Neural cell (in vitro differentiated cells): ENCODE measurements at regions not wholly inside any gene's neighbourhood (a gene's known extent, or its start where the extent isn't known, plus 50 kb on each side); places are given as distances from the start of the nearest gene placed in this dataset.

Source experiments
- H2AFZ ChIP-seq: fragments of 200-600, 300-800 bp; sonication (generic), shearing (Covaris generic); 2 replicates; pipeline ENCODE4 v1.6.0; 2014; ENCODE audit warnings: low read depth, mild to moderate bottlenecking, antibody characterized with exemption, low read length, moderate library complexity
- H3F3A ChIP-seq: fragments of 200-600 bp; shearing (Covaris generic); 2 replicates; pipeline ENCODE4 v1.6.1; 2016; ENCODE audit warnings: mild to moderate bottlenecking, moderate library complexity, mixed read lengths, antibody characterized with exemption, low read length; ENCODE audit not compliant: insufficient read depth, poor library complexity, severe bottlenecking
- H3K27ac ChIP-seq: fragments of 200-600, 300-800 bp; sonication (generic), shearing (Covaris generic); 2 replicates; pipeline ENCODE4 v1.5.1; 2014; ENCODE audit warnings: mild to moderate bottlenecking, low read length, moderate library complexity
- H3K27me3 ChIP-seq: fragments of 300-800, 200-600 bp; sonication (generic), shearing (Covaris generic); 2 replicates; pipeline ENCODE4 v1.6.0; 2014; ENCODE audit warnings: mild to moderate bottlenecking, low read depth, low read length, moderate library complexity; ENCODE audit not compliant: insufficient read depth
- H3K36me3 ChIP-seq: fragments of 300-800, 200-600 bp; sonication (generic), shearing (Covaris generic); 2 replicates; pipeline ENCODE4 v1.5.1; 2014; ENCODE audit warnings: mild to moderate bottlenecking, antibody characterized with exemption, low read length, moderate library complexity; ENCODE audit not compliant: insufficient read depth
- H3K4me2 ChIP-seq: fragments of 300-800, 200-600 bp; sonication (generic), shearing (Covaris generic); 2 replicates; pipeline ENCODE4 v1.6.0; 2014; ENCODE audit warnings: mild to moderate bottlenecking, low read length
- H3K4me3 ChIP-seq: fragments of 300-800, 200-600 bp; sonication (generic), shearing (Covaris generic); 2 replicates; pipeline ENCODE4 v1.5.1; 2014; ENCODE audit warnings: mild to moderate bottlenecking, low read length, moderate library complexity
- H3K79me2 ChIP-seq: fragments of 200-600 bp; shearing (Covaris generic); replicated peaks from 2 replicates; pipeline ENCODE4 v1.6.0; 2014; ENCODE audit warnings: mild to moderate bottlenecking, low read length, moderate library complexity; ENCODE audit not compliant: insufficient read depth
- H3K9ac ChIP-seq: fragments of 300-800, 200-600 bp; sonication (generic), shearing (Covaris generic); 2 replicates; pipeline ENCODE4 v1.6.1; 2016; ENCODE audit warnings: mild to moderate bottlenecking, low read length, mixed read lengths
- H3K9me2 ChIP-seq: fragments of 200-600 bp; shearing (Covaris generic); 2 replicates; pipeline ENCODE4 v1.6.1; 2016; ENCODE audit warnings: mild to moderate bottlenecking, low read length, mixed read lengths; ENCODE audit not compliant: insufficient read depth
- H3K9me3 ChIP-seq: fragments of 200-600, 300-800 bp; sonication (generic), shearing (Covaris generic); 2 replicates; pipeline ENCODE4 v1.6.1; 2016; ENCODE audit warnings: mild to moderate bottlenecking, mixed run types, low read length, moderate library complexity, mixed read lengths
- H4K20me1 ChIP-seq: fragments of 200-600 bp; shearing (Covaris generic); 2 replicates; pipeline ENCODE4 v1.6.1; 2016; ENCODE audit warnings: mild to moderate bottlenecking, mixed run types; ENCODE audit not compliant: insufficient read depth
- CTCF ChIP-seq: fragments of 450-650 bp; IDR thresholded peaks from 2 replicates; pipeline ENCODE4 v1.5.1; 2014; ENCODE audit warnings: antibody characterized with exemption, mild to moderate bottlenecking, moderate library complexity; ENCODE audit not compliant: poor library complexity, severe bottlenecking
- EP300 ChIP-seq: fragments of 450-650 bp; conservative IDR thresholded peaks from 2 replicates; pipeline ENCODE4 v1.6.1; 2014; ENCODE audit warnings: antibody characterized with exemption, mild to moderate bottlenecking, moderate library complexity; ENCODE audit not compliant: poor library complexity, severe bottlenecking
- MXI1 ChIP-seq: fragments of 450-650 bp; conservative IDR thresholded peaks from 2 replicates; pipeline ENCODE4 v1.6.1; 2014; ENCODE audit warnings: antibody characterized with exemption, mild to moderate bottlenecking; ENCODE audit not compliant: poor library complexity, severe bottlenecking
- POLR2AphosphoS5 ChIP-seq: IDR thresholded peaks from 2 replicates; pipeline ENCODE4 v1.6.1; 2012
- RAD21 ChIP-seq: fragments of 450-650 bp; conservative IDR thresholded peaks from 2 replicates; pipeline ENCODE4 v1.6.1; 2014; ENCODE audit warnings: antibody characterized with exemption, mild to moderate bottlenecking, moderate library complexity
- REST ChIP-seq: IDR thresholded peaks from 2 replicates; pipeline ENCODE4 v1.6.1; 2012; ENCODE audit warnings: borderline replicate concordance
- SMC3 ChIP-seq: fragments of 450-650 bp; conservative IDR thresholded peaks from 2 replicates; pipeline ENCODE4 v1.6.1; 2014; ENCODE audit warnings: antibody characterized with exemption, mild to moderate bottlenecking, moderate library complexity; ENCODE audit not compliant: poor library complexity
- TAF1 ChIP-seq: IDR thresholded peaks from 2 replicates; pipeline ENCODE4 v1.6.1; 2012; ENCODE audit warnings: low read depth

- Histone ChIP-seq H3K27ac (no peak overlapping the region), H3K27me3 (no peaks in the 10 kb centered on the region), H3K4me2 (no peak overlapping the region), H3F3A (no peaks in the 10 kb centered on the region), H3K79me2 (no peaks in the 10 kb centered on the region), H3K9me2 (no peaks in the 10 kb centered on the region), H4K20me1 (no peaks in the 10 kb centered on the region), H3K36me3 (no peaks in the 10 kb centered on the region), H3K4me3 (no peak overlapping the region), H3K9me3 (no peaks in the 10 kb centered on the region), H3K9ac (no peak overlapping the region), H2AFZ (no peak overlapping the region)
- TF ChIP-seq TAF1: no peak
- no peak for TF ChIP-seq EP300
- TF ChIP-seq SMC3: no peak
Observed at GRCh38 chr10:78629773-78630172, 439.0 kb upstream of the ZMIZ1 start.

GRCh38 chr10:78630944-78631838 lies 437.6 kb upstream of the ZMIZ1 start:
- Histone ChIP-seq H2AFZ (no peak overlapping the region), H3K36me3 (no peaks in the 10 kb centered on the region), H3F3A (no peaks in the 10 kb centered on the region), H3K4me2 (no peak overlapping the region), H3K27me3 (no peaks in the 10 kb centered on the region), H3K9me2 (no peaks in the 10 kb centered on the region), H3K79me2 (no peaks in the 10 kb centered on the region), H3K9ac (no peak overlapping the region), H3K9me3 (no peaks in the 10 kb centered on the region), H3K27ac (no peak overlapping the region), H4K20me1 (no peaks in the 10 kb centered on the region), H3K4me3 (no peak overlapping the region)
- no peak for TF ChIP-seq EP300
- no peak for TF ChIP-seq POLR2AphosphoS5
- TF ChIP-seq RAD21: no peak
- TF ChIP-seq MXI1: no peak
- no peak for TF ChIP-seq CTCF
- no peak for TF ChIP-seq SMC3

- Histone ChIP-seq H3K36me3 (no peaks in the 10 kb centered on the region), H3K27ac (no peak overlapping the region), H4K20me1 (no peaks in the 10 kb centered on the region), H3K27me3 (no peaks in the 10 kb centered on the region), H3K4me2 (no peak overlapping the region), H3K9ac (no peak overlapping the region), H3K4me3 (no peak overlapping the region), H3K9me3 (no peaks in the 10 kb centered on the region), H2AFZ (no peak overlapping the region), H3F3A (no peaks in the 10 kb centered on the region), H3K9me2 (no peaks in the 10 kb centered on the region), H3K79me2 (no peaks in the 10 kb centered on the region)
- no peak for TF ChIP-seq REST
- no peak for TF ChIP-seq CTCF
Observed at GRCh38 chr10:78634389-78634815, 434.4 kb upstream of the ZMIZ1 start.
